IMR-90 (cell line): ENCODE measurements at regions not wholly inside any gene's neighbourhood (a gene's known extent, or its start where the extent isn't known, plus 50 kb on each side); places are given as distances from the start of the nearest gene placed in this dataset.

Experiments used
- ATAC-seq: fragments of 200-7000 bp; cut with Tn5 transposase; 2 replicates; pipeline ENCODE4 v1.9.1; 2020; ENCODE audit warnings: low read depth, mild to moderate bottlenecking, moderate library complexity
- BruUV-seq: library from RNA; stranded (reverse); fragments of 400-500 nt; replicated peaks from 2 replicates; lab custom pipeline; 2021; lab: Mats Ljungman, UMichigan
- CTCF ChIA-PET: fragments of 300-600 bp; formaldehyde crosslinking; extraction: SDS; loops from one replicate; lab custom pipeline; 2021; ENCODE audit warnings: antibody characterized with exemption; lab: Yijun Ruan, JAX
- POLR2A ChIA-PET: fragments of 300-600 bp; sonication (Branson Sonifier 250); formaldehyde crosslinking; loops from one replicate; lab custom pipeline; 2022; ENCODE audit warnings: antibody characterized with exemption; ENCODE audit not compliant: unreplicated experiment; lab: Charles Lee
- DNase-seq: peaks from one replicate; pipeline ENCODE4 v3.0.0; 2013
- H2AFZ ChIP-seq: replicated peaks from 2 replicates; pipeline ENCODE3; 2013; ENCODE audit warnings: low read length, mild to moderate bottlenecking; ENCODE audit not compliant: poor library complexity
- H2AK5ac ChIP-seq: 2 replicates; pipeline ENCODE4 v1.6.1; 2013; ENCODE audit warnings: low read depth, low read length, inconsistent platforms
- H2AK9ac ChIP-seq: replicated peaks from 2 replicates; pipeline ENCODE3; 2013; ENCODE audit warnings: mild to moderate bottlenecking, low read depth, low read length, moderate library complexity; ENCODE audit not compliant: poor library complexity
- H2BK120ac ChIP-seq: 2 replicates; pipeline ENCODE4 v1.6.1; 2013; ENCODE audit warnings: low read depth, low read length, inconsistent platforms
- H2BK15ac ChIP-seq: 3 replicates; pipeline ENCODE4 v1.6.1; 2013; ENCODE audit warnings: low read depth, low read length, inconsistent platforms
- H2BK20ac ChIP-seq: 2 replicates; pipeline ENCODE4 v1.6.1; 2013; ENCODE audit warnings: low read depth, mild to moderate bottlenecking, inconsistent platforms, low read length, moderate library complexity
- H2BK5ac ChIP-seq: 2 replicates; pipeline ENCODE4 v1.6.1; 2013; ENCODE audit warnings: mild to moderate bottlenecking, low read depth, low read length, inconsistent platforms; ENCODE audit not compliant: poor library complexity, severe bottlenecking
- H3K14ac ChIP-seq: replicated peaks from 2 replicates; pipeline ENCODE4 v1.6.1; 2013; ENCODE audit warnings: low read depth, low read length, inconsistent platforms
- H3K18ac ChIP-seq: 2 replicates; pipeline ENCODE4 v1.6.1; 2013; ENCODE audit warnings: low read depth, low read length, control low read depth
- H3K23ac ChIP-seq: 2 replicates; pipeline ENCODE4 v1.6.1; 2013; ENCODE audit warnings: low read depth, low read length, inconsistent platforms
- H3K27ac ChIP-seq: 2 replicates; pipeline ENCODE4 v1.5.1; 2013; ENCODE audit warnings: mild to moderate bottlenecking, control low read depth, low read length; ENCODE audit not compliant: insufficient read depth
- H3K27me3 ChIP-seq: 2 replicates; pipeline ENCODE4 v1.6.1; 2013; ENCODE audit warnings: low read length; ENCODE audit not compliant: control insufficient read depth, insufficient read depth
- H3K36me3 ChIP-seq: 2 replicates; pipeline ENCODE4 v1.6.1; 2013; ENCODE audit warnings: low read length, mixed read lengths; ENCODE audit not compliant: control insufficient read depth, insufficient read depth
- H3K4ac ChIP-seq: 2 replicates; pipeline ENCODE4 v1.6.1; 2013; ENCODE audit warnings: low read depth, low read length, inconsistent platforms
- H3K4me1 ChIP-seq: 2 replicates; pipeline ENCODE4 v1.6.1; 2013; ENCODE audit warnings: low read length, mixed read lengths; ENCODE audit not compliant: control insufficient read depth, insufficient read depth
- H3K4me2 ChIP-seq: 2 replicates; pipeline ENCODE4 v1.6.1; 2013; ENCODE audit warnings: low read depth, mild to moderate bottlenecking, control low read depth, low read length, moderate library complexity
- H3K4me3 ChIP-seq: 2 replicates; pipeline ENCODE4 v1.5.1; 2013; ENCODE audit warnings: low read depth, mild to moderate bottlenecking, control low read depth, low read length, moderate library complexity; ENCODE audit not compliant: insufficient read depth
- H3K56ac ChIP-seq: 2 replicates; pipeline ENCODE4 v1.6.1; 2013; ENCODE audit warnings: low read length, inconsistent platforms; ENCODE audit not compliant: insufficient read depth; ENCODE audit errors: extremely low read depth
- H3K79me1 ChIP-seq, 2 experiments: 2 replicates each; pipeline ENCODE4 v1.6.1; 2013; ENCODE audit warnings: low read length in 2 of 2, inconsistent platforms in 1 of 2, low read depth in 1 of 2
- H3K9ac ChIP-seq: 2 replicates; pipeline ENCODE4 v1.6.1; 2013; ENCODE audit warnings: low read depth, low read length, control low read depth
- H3K9me1 ChIP-seq: 2 replicates; pipeline ENCODE4 v1.6.1; 2013; ENCODE audit warnings: low read length, inconsistent platforms; ENCODE audit not compliant: insufficient read depth
- H3K9me3 ChIP-seq: 2 replicates; pipeline ENCODE4 v1.6.1; 2013; ENCODE audit warnings: low read length; ENCODE audit not compliant: control insufficient read depth, insufficient read depth
- H4K20me1 ChIP-seq: 2 replicates; pipeline ENCODE4 v1.6.1; 2013; ENCODE audit warnings: low read length, inconsistent platforms; ENCODE audit not compliant: insufficient read depth
- H4K5ac ChIP-seq: 2 replicates; pipeline ENCODE4 v1.6.1; 2013; ENCODE audit warnings: mild to moderate bottlenecking, low read depth, low read length, control low read depth
- H4K8ac ChIP-seq, 2 experiments: 2 replicates each; pipeline ENCODE4 v1.6.1; 2013; ENCODE audit warnings: low read depth in 2 of 2, low read length in 2 of 2, control low read depth in 1 of 2, inconsistent platforms in 1 of 2
- H4K91ac ChIP-seq: 2 replicates; pipeline ENCODE4 v1.6.1; 2013; ENCODE audit warnings: low read depth, low read length, inconsistent platforms; ENCODE audit not compliant: insufficient read depth
- CEBPB ChIP-seq: IDR thresholded peaks from 2 replicates; pipeline ENCODE4 v1.6.1; 2012; ENCODE audit warnings: low read depth, low read length, improper control_type of control experiment
- CHD1 ChIP-seq: IDR thresholded peaks from 2 replicates; pipeline ENCODE4 v1.6.1; 2012; ENCODE audit warnings: low read depth, low read length, improper control_type of control experiment
- FOS ChIP-seq: fragments of 150-350 bp; IDR thresholded peaks from 2 replicates; pipeline ENCODE4 v1.6.1; 2016; ENCODE audit warnings: low read depth, low read length
- MAFK ChIP-seq: IDR thresholded peaks from 2 replicates; pipeline ENCODE4 v1.6.1; 2012; ENCODE audit warnings: low read depth, low read length, improper control_type of control experiment
- MAZ ChIP-seq: IDR thresholded peaks from 2 replicates; pipeline ENCODE4 v1.6.1; 2012; ENCODE audit warnings: low read depth, mild to moderate bottlenecking, low read length, improper control_type of control experiment, moderate library complexity, borderline replicate concordance
- MXI1 ChIP-seq: IDR thresholded peaks from 2 replicates; pipeline ENCODE4 v1.6.1; 2012; ENCODE audit warnings: low read depth, mild to moderate bottlenecking, low read length, moderate library complexity, borderline replicate concordance
- POLR2A ChIP-seq: IDR thresholded peaks from 2 replicates; pipeline ENCODE4 v1.6.1; 2012; ENCODE audit warnings: mild to moderate bottlenecking, low read depth, low read length
- RCOR1 ChIP-seq: IDR thresholded peaks from 2 replicates; pipeline ENCODE4 v1.6.1; 2012; ENCODE audit warnings: mild to moderate bottlenecking, low read length, improper control_type of control experiment; ENCODE audit not compliant: insufficient replicate concordance
- RFX5 ChIP-seq: IDR thresholded peaks from 2 replicates; pipeline ENCODE4 v1.8.0; 2012; ENCODE audit warnings: low read depth, mild to moderate bottlenecking, low read length, moderate library complexity
- SMC3 ChIP-seq: fragments of 150-350 bp; IDR thresholded peaks from 2 replicates; pipeline ENCODE4 v1.6.1; 2016; ENCODE audit warnings: low read depth, mild to moderate bottlenecking, antibody characterized with exemption, low read length, moderate library complexity
- dilution Hi-C: fragments of 300-500 bp; cut with HindIII; formaldehyde crosslinking; loops from one replicate; pipeline ENCODE4 v1.14.3; 2018; ENCODE audit warnings: low sequenced_read_pairs; ENCODE audit not compliant: unreplicated experiment
- in situ Hi-C: fragments of 300-500 bp; cut with MboI; formaldehyde crosslinking; loops from 3 replicates; pipeline ENCODE4 v1.14.3; 2019; ENCODE audit warnings: low sequenced_read_pairs, inconsistent platforms, mixed read lengths
- intact Hi-C: fragments of 100-400 bp; cut with micrococcal nuclease; formaldehyde crosslinking; loops from 2 replicates; pipeline ENCODE4 v1.10.0; 2022
- TF ChIP-seq, protein P1 (sequence below): fragments of 150-350 bp; IDR thresholded peaks from 2 replicates; pipeline ENCODE4 v1.6.1; 2016; ENCODE audit warnings: low read depth, mild to moderate bottlenecking, low read length, moderate library complexity, borderline replicate concordance
- TF ChIP-seq, protein P2 (sequence below): conservative IDR thresholded peaks from 2 replicates; pipeline ENCODE4 v1.5.1; 2012; ENCODE audit warnings: mild to moderate bottlenecking, low read depth, low read length, improper control_type of control experiment

DNA sequence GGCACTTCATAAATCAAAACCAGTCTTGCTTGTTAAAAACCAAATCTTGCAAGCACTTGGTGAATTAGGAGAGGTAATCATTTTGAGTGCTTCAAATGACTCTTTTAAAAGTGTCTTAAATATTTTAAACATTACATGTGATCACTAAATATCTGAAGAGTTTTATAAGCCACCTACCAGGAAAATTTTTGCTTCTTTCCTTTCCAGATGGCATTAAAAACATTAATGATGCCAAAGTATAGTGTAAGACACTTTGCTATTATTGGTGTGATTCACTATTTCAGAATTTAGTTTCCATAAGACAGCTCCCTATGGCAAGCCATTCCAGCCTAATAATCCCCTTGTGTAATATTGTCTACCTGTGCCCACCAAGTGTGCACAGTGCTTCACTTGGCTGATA is 548.8 kb upstream of the ADAMTS5 start:
- Histone ChIP-seq H3K79me1 (no peaks in the 10 kb centered on the region), H4K5ac (no peak overlapping the region), H3K9me3 (peaks cover 11% of the 10 kb centered on the region), H3K27me3 (no peaks in the 10 kb centered on the region), H4K91ac (no peak overlapping the region), H3K36me3 (no peaks in the 10 kb centered on the region), H2AFZ (no peak overlapping the region), H4K20me1 (no peaks in the 10 kb centered on the region), H3K56ac (no peak overlapping the region), H3K4me2 (no peak overlapping the region), H3K18ac (no peak overlapping the region; the same call in 1 of the 2 replicates), H2AK9ac (no peak overlapping the region), H3K27ac (no peak overlapping the region), H4K8ac (no peak overlapping the region), H2AK5ac (no peak overlapping the region), H2BK5ac (no peak overlapping the region), H3K14ac (no peak overlapping the region), H3K23ac (no peak overlapping the region), H2BK15ac (no peak overlapping the region), H3K4ac (no peak overlapping the region), H3K9me1 (no peaks in the 10 kb centered on the region), H2BK20ac (no peak overlapping the region; the same call in 1 of the 2 replicates), H2BK120ac (no peak overlapping the region), H3K4me3 (no peak overlapping the region), H3K4me1 (no peaks in the 10 kb centered on the region; the same call in 1 of the 2 replicates), H3K9ac (no peak overlapping the region)
- ChIA-PET POLR2A (no interaction called here), CTCF (no interaction called here)
- DNase-seq (no peak), ATAC-seq (no peak)
- intact Hi-C loops (no loop called here), dilution Hi-C loops (no loop called here), in situ Hi-C loops (no loop called here)
- TF ChIP-seq SMC3 (no peak), MAFK (no peak), MXI1 (no peak), MAZ (no peak), POLR2A (no peak), RFX5 (no peak), CEBPB (no peak), RCOR1 (no peak), CHD1 (no peak), FOS (no peak)
- TF ChIP-seq, protein P1, sequence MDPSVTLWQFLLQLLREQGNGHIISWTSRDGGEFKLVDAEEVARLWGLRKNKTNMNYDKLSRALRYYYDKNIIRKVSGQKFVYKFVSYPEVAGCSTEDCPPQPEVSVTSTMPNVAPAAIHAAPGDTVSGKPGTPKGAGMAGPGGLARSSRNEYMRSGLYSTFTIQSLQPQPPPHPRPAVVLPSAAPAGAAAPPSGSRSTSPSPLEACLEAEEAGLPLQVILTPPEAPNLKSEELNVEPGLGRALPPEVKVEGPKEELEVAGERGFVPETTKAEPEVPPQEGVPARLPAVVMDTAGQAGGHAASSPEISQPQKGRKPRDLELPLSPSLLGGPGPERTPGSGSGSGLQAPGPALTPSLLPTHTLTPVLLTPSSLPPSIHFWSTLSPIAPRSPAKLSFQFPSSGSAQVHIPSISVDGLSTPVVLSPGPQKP: no peak
- TF ChIP-seq, protein P2, sequence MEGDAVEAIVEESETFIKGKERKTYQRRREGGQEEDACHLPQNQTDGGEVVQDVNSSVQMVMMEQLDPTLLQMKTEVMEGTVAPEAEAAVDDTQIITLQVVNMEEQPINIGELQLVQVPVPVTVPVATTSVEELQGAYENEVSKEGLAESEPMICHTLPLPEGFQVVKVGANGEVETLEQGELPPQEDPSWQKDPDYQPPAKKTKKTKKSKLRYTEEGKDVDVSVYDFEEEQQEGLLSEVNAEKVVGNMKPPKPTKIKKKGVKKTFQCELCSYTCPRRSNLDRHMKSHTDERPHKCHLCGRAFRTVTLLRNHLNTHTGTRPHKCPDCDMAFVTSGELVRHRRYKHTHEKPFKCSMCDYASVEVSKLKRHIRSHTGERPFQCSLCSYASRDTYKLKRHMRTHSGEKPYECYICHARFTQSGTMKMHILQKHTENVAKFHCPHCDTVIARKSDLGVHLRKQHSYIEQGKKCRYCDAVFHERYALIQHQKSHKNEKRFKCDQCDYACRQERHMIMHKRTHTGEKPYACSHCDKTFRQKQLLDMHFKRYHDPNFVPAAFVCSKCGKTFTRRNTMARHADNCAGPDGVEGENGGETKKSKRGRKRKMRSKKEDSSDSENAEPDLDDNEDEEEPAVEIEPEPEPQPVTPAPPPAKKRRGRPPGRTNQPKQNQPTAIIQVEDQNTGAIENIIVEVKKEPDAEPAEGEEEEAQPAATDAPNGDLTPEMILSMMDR: no peak
- no TSS peak for BruUV-seq
